K562 (cell line): ENCODE measurements at regions not wholly inside any gene's neighbourhood (a gene's known extent, or its start where the extent isn't known, plus 50 kb on each side); places are given as distances from the start of the nearest gene placed in this dataset.

Experiments
- ATAC-seq: fragments of 200-7000 bp; cut with Tn5 transposase; 3 replicates; pipeline ENCODE4 v1.9.1; 2020; ENCODE audit warnings: moderate library complexity
- BruUV-seq: library from RNA; stranded (reverse); fragments of 400-500 nt; replicated peaks from 2 replicates; lab custom pipeline; 2021; lab: Mats Ljungman, UMichigan
- CTCF ChIA-PET: fragments of 300-600 bp; formaldehyde crosslinking; extraction: SDS; loops from one replicate; lab custom pipeline; 2021; ENCODE audit warnings: low intra/inter-chr PET ratio; lab: Yijun Ruan, JAX
- POLR2A ChIA-PET: fragments of 300-600, 350-650 bp; sonication (Branson Sonifier 250); formaldehyde crosslinking; extraction: SDS; loops from one replicate; lab custom pipeline; 2021; ENCODE audit warnings: antibody characterized with exemption, inconsistent platforms; lab: Yijun Ruan, JAX
- DNase-seq, 4 experiments: peaks; one replicate each; pipeline versions ENCODE4 v3.0.0 to v3.0.0-alpha.2; 2011 to 2018; ENCODE audit warnings: low spot score in 3 of 4, mixed read lengths in 3 of 4; ENCODE audit errors: extremely low read depth in 1 of 4
- FAIRE-seq: peaks from 2 replicates; lab custom pipeline; 2011; peaks lifted over from hg19 to GRCh38; lab: Jason Lieb, UNC
- H2AFZ ChIP-seq: 2 replicates; pipeline ENCODE4 v1.6.0; 2011; ENCODE audit warnings: low read depth, low read length, control low read depth, inconsistent platforms
- H3K27ac ChIP-seq: fragments of 200-600 bp; 3 replicates; pipeline ENCODE4 v1.8.0; 2011; ENCODE audit warnings: low read depth, mild to moderate bottlenecking, control low read depth, inconsistent platforms, low read length, moderate library complexity, mixed read lengths; ENCODE audit errors: extremely low read depth
- H3K27me3 ChIP-seq, 2 experiments: fragments of 300-600 bp in 1 of 2; 2 replicates in 1 of 2; 3 replicates in 1 of 2; pipeline versions ENCODE4 v1.6.0 to v1.8.0; 2011; ENCODE audit warnings: inconsistent platforms in 2 of 2, low read length in 2 of 2, mild to moderate bottlenecking in 1 of 2, mixed read lengths in 1 of 2, moderate library complexity in 1 of 2; ENCODE audit not compliant: control insufficient read depth in 2 of 2, insufficient read depth in 2 of 2
- H3K36me3 ChIP-seq: fragments of 300-600 bp; 3 replicates; pipeline ENCODE4 v1.8.0; 2011; ENCODE audit warnings: mild to moderate bottlenecking, low read length, inconsistent platforms; ENCODE audit not compliant: control insufficient read depth, insufficient read depth
- H3K4me1 ChIP-seq, 2 experiments: fragments of 200-600 bp in 1 of 2; replicated peaks in 1 of 2; 2 replicates in 1 of 2; 3 replicates in 1 of 2; pipeline versions ENCODE4 v1.5.1 to v1.8.0; 2011; ENCODE audit warnings: inconsistent platforms in 2 of 2, low read length in 2 of 2, mild to moderate bottlenecking in 1 of 2, mixed read lengths in 1 of 2, moderate library complexity in 1 of 2; ENCODE audit not compliant: control insufficient read depth in 2 of 2, insufficient read depth in 2 of 2
- H3K4me2 ChIP-seq: 2 replicates; pipeline ENCODE4 v1.6.1; 2011; ENCODE audit warnings: low read length, control low read depth, inconsistent platforms, mixed read lengths; ENCODE audit not compliant: insufficient read depth
- H3K4me3 ChIP-seq: fragments of 200-600 bp; sonication (generic), shearing (Covaris generic); 2 replicates; pipeline ENCODE4 v1.5.1; 2016; ENCODE audit warnings: control low read depth, inconsistent platforms
- H3K79me2 ChIP-seq: fragments of 200-600 bp; 3 replicates; pipeline ENCODE4 v1.8.0; 2011; ENCODE audit warnings: low read length, inconsistent platforms; ENCODE audit not compliant: control insufficient read depth, insufficient read depth
- H3K9ac ChIP-seq, 2 experiments: 2 replicates each; pipeline versions ENCODE4 v1.6.0 to v1.6.1; 2011; ENCODE audit warnings: low read depth in 2 of 2, low read length in 2 of 2, control low read depth in 1 of 2, inconsistent platforms in 1 of 2, mild to moderate bottlenecking in 1 of 2, mixed read lengths in 1 of 2; ENCODE audit not compliant: insufficient read depth in 1 of 2
- H3K9me1 ChIP-seq: one replicate; pipeline ENCODE4 v1.6.0; 2011; ENCODE audit warnings: inconsistent platforms, mild to moderate bottlenecking, low read length, moderate library complexity; ENCODE audit not compliant: control insufficient read depth, insufficient read depth
- H3K9me3 ChIP-seq: replicated peaks from 2 replicates; pipeline ENCODE4 v1.5.1; 2011; ENCODE audit warnings: low read depth, low read length, inconsistent platforms; ENCODE audit not compliant: control insufficient read depth, insufficient read depth
- H4K20me1 ChIP-seq: replicated peaks from 2 replicates; pipeline ENCODE4 v1.6.1; 2011; ENCODE audit warnings: low read length, inconsistent platforms, mixed read lengths; ENCODE audit not compliant: control insufficient read depth, insufficient read depth
- ZNF592 ChIP-seq: fragments of 450-650 bp; IDR thresholded peaks from 2 replicates; pipeline ENCODE4 v1.6.1; 2017; ENCODE audit warnings: antibody characterized with exemption, mild to moderate bottlenecking
- WGBS: fragments of 100-300 bp; shearing (Covaris generic); methylation state at CpG from one replicate; pipeline ENCODE4 v1.1.6; 2016; ENCODE audit warnings: low coverage, mixed read lengths; ENCODE audit not compliant: insufficient coverage; ENCODE audit errors: missing lambda C conversion rate; 5-methylcytosine and 5-hydroxymethylcytosine counted together
- in situ Hi-C: fragments of 300-500 bp; cut with MboI; formaldehyde crosslinking; loops from 4 replicates; pipeline ENCODE4 v1.15.0; 2018; ENCODE audit warnings: inconsistent platforms, mixed read lengths
- intact Hi-C: fragments of 100-400 bp; cut with micrococcal nuclease; formaldehyde crosslinking; loops from 2 replicates; pipeline ENCODE4 v1.14.2; 2022
- TF ChIP-seq, protein P1 (sequence below): fragments of 250-450 bp; sonication (Bioruptor Pico); IDR thresholded peaks from 2 replicates; pipeline ENCODE4 v1.5.0; 2021

DNA sequence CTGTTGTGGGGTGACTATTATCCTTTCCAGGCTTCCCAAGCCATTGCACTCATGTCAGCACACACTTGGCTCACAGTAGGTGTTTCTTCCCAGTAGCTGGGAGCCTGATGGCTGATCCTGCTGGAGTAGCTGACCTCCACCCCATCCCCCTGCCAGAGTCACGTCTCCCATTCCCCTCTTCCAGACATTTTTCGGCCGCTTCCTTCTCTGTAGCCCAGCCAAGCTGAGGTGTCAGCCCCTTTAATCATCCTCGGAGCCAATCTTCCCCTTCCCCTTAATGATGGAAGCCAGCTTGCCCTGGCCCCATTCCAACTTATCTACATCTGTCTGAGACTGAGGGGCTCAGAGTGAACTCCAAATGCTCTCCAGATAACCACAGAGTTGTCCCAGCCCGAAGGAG is 550.7 kb downstream of the MN1 start:
- intact Hi-C loops (no loop called here), in situ Hi-C loops (no loop called here)
- Histone ChIP-seq H4K20me1 (no peaks in the 10 kb centered on the region), H2AFZ (no peak overlapping the region), H3K9me1 (no peaks in the 10 kb centered on the region), H3K4me3 (no peak overlapping the region), H3K4me1 (no peaks in the 10 kb centered on the region), H3K36me3 (no peaks in the 10 kb centered on the region), H3K9me3 (no peaks in the 10 kb centered on the region), H3K27ac (no peak overlapping the region), H3K27me3 (no peaks in the 10 kb centered on the region), H3K4me2 (no peak overlapping the region), H3K79me2 (no peaks in the 10 kb centered on the region), H3K9ac (no peak overlapping the region)
- ChIA-PET POLR2A (no interaction called here), CTCF (no interaction called here)
- WGBS, result 0% methylated on average over 1 of the region's 5 CpGs
- DNase-seq, result no peak
- FAIRE-seq, result no peak
- TF ChIP-seq, protein P1, sequence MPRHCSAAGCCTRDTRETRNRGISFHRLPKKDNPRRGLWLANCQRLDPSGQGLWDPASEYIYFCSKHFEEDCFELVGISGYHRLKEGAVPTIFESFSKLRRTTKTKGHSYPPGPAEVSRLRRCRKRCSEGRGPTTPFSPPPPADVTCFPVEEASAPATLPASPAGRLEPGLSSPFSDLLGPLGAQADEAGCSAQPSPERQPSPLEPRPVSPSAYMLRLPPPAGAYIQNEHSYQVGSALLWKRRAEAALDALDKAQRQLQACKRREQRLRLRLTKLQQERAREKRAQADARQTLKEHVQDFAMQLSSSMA, result no peak
- TF ChIP-seq ZNF592, result no peak
- no peak for ATAC-seq
- BruUV-seq, result no TSS peak
